H1 (cell line): ENCODE measurements at regions not wholly inside any gene's neighbourhood (a gene's known extent, or its start where the extent isn't known, plus 50 kb on each side); places are given as distances from the start of the nearest gene placed in this dataset.

ENCODE experiments used
- CTCF ChIA-PET: fragments of 300-600 bp; sonication (Branson Sonifier 250); formaldehyde crosslinking; loops from one replicate; lab custom pipeline; 2021; ENCODE audit not compliant: partially characterized antibody; lab: Charles Lee
- POLR2A ChIA-PET: fragments of 300-600 bp; sonication (Branson Sonifier 250); formaldehyde crosslinking; loops from one replicate; lab custom pipeline; 2021; ENCODE audit warnings: inconsistent platforms; ENCODE audit not compliant: partially characterized antibody; lab: Charles Lee
- DNase-seq, 2 experiments: peaks; one replicate each; pipeline versions ENCODE4 v3.0.0 to v3.0.0-alpha.2; 2010 to 2022; ENCODE audit warnings: low spot score in 2 of 2, low read depth in 1 of 2, mixed read lengths in 1 of 2
- FAIRE-seq: peaks from 2 replicates; lab custom pipeline; 2011; peaks lifted over from hg19 to GRCh38; lab: Jason Lieb, UNC
- H2AFZ ChIP-seq: 2 replicates; pipeline ENCODE4 v1.8.1; 2012; ENCODE audit warnings: low read length, inconsistent platforms
- H2AK5ac ChIP-seq: 2 replicates; pipeline ENCODE4 v1.6.1; 2013; ENCODE audit warnings: low read depth, low read length
- H2BK120ac ChIP-seq: replicated peaks from 2 replicates; pipeline ENCODE3; 2013; ENCODE audit warnings: low read depth, low read length, inconsistent platforms
- H2BK12ac ChIP-seq: 2 replicates; pipeline ENCODE4 v1.6.1; 2013; ENCODE audit warnings: low read depth, low read length
- H2BK15ac ChIP-seq: 2 replicates; pipeline ENCODE4 v1.6.1; 2013; ENCODE audit warnings: low read length
- H2BK20ac ChIP-seq: 2 replicates; pipeline ENCODE4 v1.6.1; 2013; ENCODE audit warnings: low read length
- H2BK5ac ChIP-seq: 2 replicates; pipeline ENCODE4 v1.6.1; 2013; ENCODE audit warnings: low read depth, low read length
- H3K14ac ChIP-seq: 2 replicates; pipeline ENCODE4 v1.6.1; 2013; ENCODE audit warnings: inconsistent platforms; ENCODE audit not compliant: insufficient read length
- H3K18ac ChIP-seq: 2 replicates; pipeline ENCODE4 v1.6.1; 2013; ENCODE audit warnings: low read length; ENCODE audit errors: extremely low read depth
- H3K23ac ChIP-seq: 2 replicates; pipeline ENCODE4 v1.6.1; 2013; ENCODE audit warnings: inconsistent platforms; ENCODE audit not compliant: insufficient read length
- H3K23me2 ChIP-seq: 2 replicates; pipeline ENCODE4 v1.6.1; 2013; ENCODE audit warnings: low read depth, low read length
- H3K27ac ChIP-seq: 2 replicates; pipeline ENCODE4 v1.6.1; 2011; ENCODE audit warnings: low read depth, low read length, inconsistent platforms
- H3K27me3 ChIP-seq, 4 experiments: replicated peaks in 1 of 4; 1 replicate in 1 of 4; 2 replicates in 3 of 4; pipeline versions ENCODE4 v1.6.1 to v1.8.1; 2011 to 2013; ENCODE audit warnings: low read length in 3 of 4, mild to moderate bottlenecking in 3 of 4, inconsistent platforms in 2 of 4, mixed read lengths in 2 of 4, moderate library complexity in 1 of 4; ENCODE audit not compliant: control insufficient read depth in 3 of 4, insufficient read depth in 3 of 4; ENCODE audit errors: extremely low read depth in 1 of 4
- H3K36me3 ChIP-seq, 4 experiments: 2 replicates each; pipeline versions ENCODE4 v1.6.1 to v1.8.1; 2011 to 2013; ENCODE audit warnings: mild to moderate bottlenecking in 4 of 4, low read length in 3 of 4, moderate library complexity in 2 of 4, control low read depth in 1 of 4, inconsistent platforms in 1 of 4; ENCODE audit not compliant: insufficient read depth in 4 of 4, control insufficient read depth in 2 of 4
- H3K4ac ChIP-seq: replicated peaks from 2 replicates; pipeline ENCODE3; 2013; ENCODE audit warnings: low read length, low read depth, mixed read lengths, inconsistent platforms; ENCODE audit not compliant: insufficient read length
- H3K4me1 ChIP-seq, 4 experiments: replicated peaks in 1 of 4; 1 replicate in 1 of 4; 2 replicates in 3 of 4; pipeline versions ENCODE4 v1.6.1 to v1.8.1; 2011 to 2013; ENCODE audit warnings: low read length in 3 of 4, inconsistent platforms in 2 of 4, mixed read lengths in 1 of 4; ENCODE audit not compliant: insufficient read depth in 4 of 4, control insufficient read depth in 3 of 4
- H3K4me2 ChIP-seq, 2 experiments: 2 replicates each; pipeline versions ENCODE4 v1.6.1 to v1.8.1; 2011 to 2013; ENCODE audit warnings: low read depth in 2 of 2, low read length in 2 of 2, control low read depth in 1 of 2, inconsistent platforms in 1 of 2, mild to moderate bottlenecking in 1 of 2; ENCODE audit not compliant: insufficient read depth in 1 of 2
- H3K4me3 ChIP-seq, 4 experiments: fragments of 200-600, 300-600 bp in 1 of 4; sonication (generic), shearing (Covaris generic), sonication (Bioruptor Twin) in 1 of 4; 2 replicates each; pipeline versions ENCODE4 v1.5.1 to v1.8.1; 2011 to 2016; ENCODE audit warnings: low read length in 4 of 4, low read depth in 3 of 4, control low read depth in 2 of 4, inconsistent platforms in 2 of 4, mild to moderate bottlenecking in 2 of 4, mixed read lengths in 1 of 4, moderate library complexity in 1 of 4; ENCODE audit not compliant: insufficient read depth in 2 of 4; ENCODE audit errors: extremely low read depth in 1 of 4
- H3K56ac ChIP-seq: replicated peaks from 2 replicates; pipeline ENCODE3; 2013; ENCODE audit warnings: low read depth, mild to moderate bottlenecking, mixed read lengths, low read length, inconsistent platforms; ENCODE audit not compliant: insufficient read length
- H3K79me1 ChIP-seq: 2 replicates; pipeline ENCODE4 v1.6.1; 2013; ENCODE audit warnings: low read depth, low read length, control low read depth
- H3K79me2 ChIP-seq, 2 experiments: 2 replicates each; pipeline versions ENCODE4 v1.6.1 to v1.8.1; 2012 to 2013; ENCODE audit warnings: low read length in 2 of 2, mild to moderate bottlenecking in 2 of 2, inconsistent platforms in 1 of 2; ENCODE audit not compliant: insufficient read depth in 2 of 2, control insufficient read depth in 1 of 2
- H3K9ac ChIP-seq, 4 experiments: replicated peaks in 1 of 4; 1 replicate in 1 of 4; 2 replicates in 3 of 4; pipeline versions ENCODE4 v1.6.1 to v1.8.1; 2011 to 2013; ENCODE audit warnings: low read depth in 3 of 4, low read length in 3 of 4, control low read depth in 2 of 4, mild to moderate bottlenecking in 2 of 4, moderate library complexity in 2 of 4, inconsistent platforms in 1 of 4; ENCODE audit errors: extremely low read depth in 1 of 4
- H3K9me3 ChIP-seq, 2 experiments: 2 replicates each; pipeline versions ENCODE4 v1.6.1 to v1.8.1; 2012 to 2013; ENCODE audit warnings: mild to moderate bottlenecking in 2 of 2, moderate library complexity in 2 of 2, control low read depth in 1 of 2, inconsistent platforms in 1 of 2, low read depth in 1 of 2, low read length in 1 of 2, mixed read lengths in 1 of 2; ENCODE audit not compliant: insufficient read depth in 2 of 2
- H4K20me1 ChIP-seq, 2 experiments: replicated peaks in 1 of 2; 2 replicates each; pipeline versions ENCODE3 to v1.8.1; 2011 to 2013; ENCODE audit warnings: inconsistent platforms in 2 of 2, low read length in 2 of 2, mild to moderate bottlenecking in 1 of 2; ENCODE audit not compliant: insufficient read depth in 2 of 2, control insufficient read depth in 1 of 2
- H4K5ac ChIP-seq: 2 replicates; pipeline ENCODE4 v1.6.1; 2013; ENCODE audit warnings: low read length, low read depth, mixed read lengths, inconsistent platforms; ENCODE audit not compliant: insufficient read length
- H4K8ac ChIP-seq: 2 replicates; pipeline ENCODE4 v1.8.0; 2013; ENCODE audit warnings: mild to moderate bottlenecking, moderate library complexity, low read length, inconsistent platforms; ENCODE audit not compliant: insufficient read depth; ENCODE audit errors: extremely low read depth
- H4K91ac ChIP-seq: replicated peaks from 2 replicates; pipeline ENCODE3; 2013; ENCODE audit warnings: low read length, mixed read lengths, inconsistent platforms; ENCODE audit not compliant: insufficient read length
- JUN ChIP-seq: IDR thresholded peaks from 2 replicates; pipeline ENCODE4 v1.6.1; 2011; ENCODE audit warnings: low read depth, mild to moderate bottlenecking, improper control_type of control experiment, low read length
- MAX ChIP-seq: IDR thresholded peaks from 2 replicates; pipeline ENCODE4 v1.6.1; 2012; ENCODE audit warnings: inconsistent platforms
- PHF8 ChIP-seq: fragments of 200-600 bp; sonication (generic); conservative IDR thresholded peaks from 2 replicates; pipeline ENCODE4 v1.7.1; 2012; ENCODE audit warnings: low read depth, mild to moderate bottlenecking, inconsistent platforms, low read length, moderate library complexity
- RNF2 ChIP-seq: fragments of 200-900, 300-1000 bp; sonication (generic); IDR thresholded peaks from 2 replicates; pipeline ENCODE4 v1.7.1; 2016; ENCODE audit warnings: borderline replicate concordance, low read depth, mild to moderate bottlenecking, antibody characterized with exemption, low read length; ENCODE audit not compliant: poor library complexity, severe bottlenecking; ENCODE audit errors: missing control alignments
- SP2 ChIP-seq: IDR thresholded peaks from 2 replicates; pipeline ENCODE4 v1.6.1; 2012; ENCODE audit warnings: mild to moderate bottlenecking, low read length, inconsistent platforms
- YY1 ChIP-seq: IDR thresholded peaks from 2 replicates; pipeline ENCODE4 v1.6.1; 2011; ENCODE audit warnings: low read depth, mild to moderate bottlenecking, low read length
- WGBS, 2 experiments: shearing (Covaris generic) in 1 of 2; methylation state at CpG; one replicate each; pipeline versions ENCODE4 v1.1.6 to v1.1.7; 2013 to 2015; ENCODE audit warnings: low lambda C conversion rate in 2 of 2, mixed read lengths in 2 of 2, inconsistent platforms in 1 of 2, low coverage in 1 of 2, missing lambda C conversion rate in 1 of 2; ENCODE audit not compliant: insufficient replicate concordance in 2 of 2, insufficient coverage in 1 of 2, insufficient read length in 1 of 2; ENCODE audit errors: extremely low coverage in 1 of 2, missing lambda C conversion rate in 1 of 2; 5-methylcytosine and 5-hydroxymethylcytosine counted together

DNA sequence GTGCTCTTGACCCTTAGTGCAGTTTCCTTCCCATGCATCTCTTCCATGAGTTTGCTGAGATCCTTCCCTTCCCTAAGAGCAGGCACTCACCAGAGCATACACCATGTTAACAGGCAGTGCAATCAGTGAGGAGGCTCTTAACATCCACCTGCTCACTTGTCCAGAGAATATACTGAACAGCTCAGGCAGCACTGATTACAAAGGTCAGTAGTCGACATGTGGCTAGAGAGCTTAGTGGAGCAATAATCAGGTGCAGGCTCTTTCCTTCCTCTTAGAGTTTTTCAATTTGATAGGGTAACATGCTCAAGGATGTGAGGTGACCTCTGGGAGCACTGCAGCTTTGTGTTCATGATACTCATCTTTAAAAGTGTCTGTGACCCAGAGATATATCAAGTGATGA, 144.1 kb upstream of the SETBP1 start:
- Histone ChIP-seq H4K8ac (no peak overlapping the region), H4K20me1 (no peaks in the 10 kb centered on the region), H3K23ac (no peak overlapping the region), H3K4ac (no peak overlapping the region), H3K79me2 (no peaks in the 10 kb centered on the region), H3K36me3 (no peaks in the 10 kb centered on the region), H2BK15ac (no peak overlapping the region), H3K9me3 (no peaks in the 10 kb centered on the region), H4K5ac (no peak overlapping the region), H3K4me2 (no peak overlapping the region), H3K27me3 (no peaks in the 10 kb centered on the region), H2BK12ac (no peak overlapping the region), H3K14ac (no peak overlapping the region), H3K56ac (no peak overlapping the region), H2BK20ac (no peak overlapping the region), H3K4me3 (no peak overlapping the region), H2BK120ac (no peak overlapping the region), H3K4me1 (no peaks in the 10 kb centered on the region), H2AK5ac (no peak overlapping the region), H3K9ac (no peak overlapping the region), H3K18ac (no peak overlapping the region), H3K79me1 (no peaks in the 10 kb centered on the region), H2AFZ (no peak overlapping the region), H4K91ac (no peak overlapping the region), H3K23me2 (no peaks in the 10 kb centered on the region), H3K27ac (no peak overlapping the region), H2BK5ac (no peak overlapping the region)
- FAIRE-seq (no peak), DNase-seq (no peak)
- CTCF ChIA-PET, result interaction anchor here (1.0 kb wide), 1 partner anchor 36 kb away, joined by 3 read pairs; no protein-coding TSS in a partner anchor
- POLR2A ChIA-PET, result no interaction called here
- WGBS, 2 experiments, result 90% methylated on average over 1 of the region's 1 CpG; no CpG with 5 or more reads in 1 of the 2 experiments
- TF ChIP-seq MAX (no peak), SP2 (no peak), RNF2 (no peak), PHF8 (no peak), JUN (no peak), YY1 (no peak)
